ENCODE measurements at regions not wholly inside any gene's neighbourhood (a gene's known extent, or its start where the extent isn't known, plus 50 kb on each side); places are given as distances from the start of the nearest gene placed in this dataset.

DNA sequence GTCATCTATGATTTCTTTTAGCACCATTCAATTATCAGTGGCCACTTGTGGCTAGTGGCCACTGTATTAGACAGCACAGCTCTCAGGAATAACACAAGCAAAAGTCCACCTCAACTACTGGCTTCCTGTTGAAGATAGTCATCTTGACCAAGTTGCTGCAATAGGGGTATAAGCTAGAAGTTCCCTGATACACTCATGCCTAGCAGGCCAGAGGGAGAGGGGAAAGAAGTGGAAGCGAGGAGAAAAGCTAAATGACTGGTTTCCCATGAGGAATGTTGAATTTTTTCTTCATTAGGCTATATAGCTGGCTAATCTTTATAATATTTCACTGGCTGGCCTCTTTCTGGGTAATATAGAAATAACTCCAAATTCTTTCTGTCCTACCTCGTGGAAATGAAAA is 327.5 kb upstream of the MEOX2 start:
- no peak for DNase-seq (ENCODE audit: low read depth, low spot score)

- peak; percentile 26 for DNase-seq (ENCODE audit: low read depth, low spot score)
Measured at GRCh38 chr7:16007911-16008310, 321.4 kb upstream of the MEOX2 start.

GRCh38 chr7:16004702-16005101 is 318.2 kb upstream of the MEOX2 start:
- DNase-seq (ENCODE audit: low read depth, low spot score), result no peak

GRCh38 chr7:16001477-16001876 is 315.0 kb upstream of the MEOX2 start:
- no peak for DNase-seq (ENCODE audit: low read depth, low spot score)

GRCh38 chr7:15998617-15999016 is 312.1 kb upstream of the MEOX2 start:
- DNase-seq (ENCODE audit: low read depth, low spot score), result no peak

GRCh38 chr7:15995027-15995426 is 308.5 kb upstream of the MEOX2 start:
- DNase-seq (ENCODE audit: low read depth, low spot score), result no peak

DNA sequence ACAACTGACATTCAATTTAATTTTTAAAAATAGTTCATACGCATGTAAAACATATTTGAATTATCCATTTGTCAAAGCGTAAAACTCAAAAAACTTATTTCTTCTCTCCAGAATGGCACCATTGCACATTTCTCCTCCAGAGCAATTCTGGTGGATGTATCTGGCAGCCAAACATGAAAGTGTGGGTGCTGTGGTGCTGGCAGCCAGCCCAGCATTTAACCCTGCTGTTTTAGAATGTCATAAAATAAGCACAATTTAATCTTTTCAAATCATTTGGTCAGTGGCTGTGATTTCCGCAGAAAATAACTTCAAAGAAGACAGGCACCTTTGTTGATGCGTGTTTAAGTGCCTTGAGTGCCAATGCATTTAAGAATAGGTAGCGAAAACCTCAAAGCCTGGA is 302.7 kb upstream of the MEOX2 start:
- DNase-seq (ENCODE audit: low read depth, low spot score), result peak; percentile 28

DNA sequence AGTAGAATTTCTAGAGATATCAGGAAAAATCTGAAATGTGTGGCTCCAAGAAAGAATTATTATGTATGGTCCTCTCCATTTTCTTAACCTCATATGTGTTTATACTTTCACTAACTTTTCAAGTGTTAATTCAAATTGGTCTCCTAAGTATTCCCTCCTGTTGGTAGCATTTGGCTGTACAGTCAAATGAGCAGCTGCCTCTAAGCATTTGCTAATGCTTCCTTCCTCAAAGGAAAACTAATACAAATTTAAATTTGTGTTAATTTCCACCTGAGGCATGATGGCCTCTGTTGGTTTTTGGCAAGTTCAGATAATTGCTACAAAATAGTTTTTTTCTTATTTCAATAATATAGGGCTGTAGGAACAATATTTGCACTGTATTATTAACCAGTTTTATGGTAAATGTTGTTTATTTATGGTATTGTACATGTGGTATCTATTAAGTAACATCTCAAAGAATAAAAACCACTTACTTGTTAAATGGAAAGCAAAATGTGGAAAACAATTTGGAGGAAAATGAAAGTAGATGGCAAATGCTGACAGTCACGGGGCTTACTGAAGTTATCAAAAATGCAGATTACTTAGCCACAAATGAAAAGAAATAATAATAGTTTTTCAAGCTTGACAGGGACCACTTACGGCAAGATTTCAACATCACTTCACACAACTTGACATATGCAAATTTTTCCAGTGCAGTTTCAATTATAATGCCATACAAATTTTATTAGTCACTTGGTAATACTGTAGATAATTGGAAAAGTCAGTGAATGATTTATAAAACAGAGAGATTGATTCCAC is 299.3 kb upstream of the MEOX2 start:
- DNase-seq (ENCODE audit: low read depth, low spot score), result no peak

DNA sequence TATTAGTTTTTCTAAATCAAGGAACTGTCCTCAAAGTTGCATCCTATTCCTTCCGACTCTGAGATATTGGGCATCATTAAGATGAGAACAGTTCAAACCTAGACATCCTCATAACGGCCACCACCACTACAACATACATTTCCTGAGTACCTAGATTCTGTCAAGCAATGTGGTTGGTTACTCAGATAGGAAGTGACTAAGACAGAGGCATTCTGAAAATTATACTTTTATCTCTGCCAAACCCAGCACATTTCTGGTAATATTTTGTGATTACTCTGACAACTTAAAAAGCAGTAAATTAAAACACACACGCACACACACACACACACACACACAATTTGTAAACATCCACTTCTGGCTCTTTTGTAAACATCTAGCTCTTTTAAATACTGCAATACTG is 291.2 kb upstream of the MEOX2 start:
- no peak for DNase-seq (ENCODE audit: low read depth, low spot score)

GRCh38 chr7:15972862-15973275 is 286.4 kb upstream of the MEOX2 start:
- DNase-seq (ENCODE audit: low read depth, low spot score), result peak; percentile 39

- no peak for DNase-seq (ENCODE audit: low read depth, low spot score)
Measured at GRCh38 chr7:15967551-15967950, 281.1 kb upstream of the MEOX2 start.

DNA sequence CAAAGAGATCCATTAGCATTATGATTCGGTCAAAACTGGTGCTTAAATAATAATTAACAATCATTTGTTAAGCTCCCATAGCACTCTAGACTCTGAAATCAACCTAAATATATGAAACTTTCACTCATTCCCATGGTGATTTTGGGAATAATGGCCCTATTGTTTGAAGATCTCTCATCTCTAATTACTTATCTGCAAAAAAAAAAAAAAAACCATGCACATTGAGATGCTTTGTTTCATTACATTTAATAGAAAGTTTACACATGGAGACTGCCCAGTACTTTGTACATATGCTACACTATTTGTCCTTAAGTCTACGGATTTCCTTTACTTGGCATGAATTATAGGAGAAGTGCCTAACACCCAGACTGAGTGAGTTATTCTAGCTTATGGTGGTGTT is 280.6 kb upstream of the MEOX2 start:
- no peak for DNase-seq (ENCODE audit: low read depth, low spot score)

DNA sequence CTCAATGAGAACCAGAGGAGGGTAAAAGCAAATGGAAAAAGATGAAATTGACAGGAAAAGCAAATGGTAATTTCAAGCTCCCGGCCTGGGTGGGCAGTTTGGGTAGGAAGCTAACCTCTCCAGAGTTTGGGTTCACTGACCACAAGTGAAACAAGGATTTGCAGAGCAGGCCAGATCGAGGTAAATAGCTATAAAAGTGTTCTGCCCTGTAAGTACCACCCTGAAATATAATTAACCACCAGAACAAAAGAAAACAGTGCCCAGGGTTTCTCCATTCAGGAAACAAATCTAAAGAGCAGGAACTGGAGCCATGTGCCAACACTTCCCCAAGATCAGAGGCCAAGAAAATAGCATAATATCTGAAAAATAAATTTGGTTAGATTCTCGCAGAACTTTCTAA is 276.7 kb upstream of the MEOX2 start:
- no peak for DNase-seq (ENCODE audit: low read depth, low spot score)

GRCh38 chr7:15954671-15955354 is 268.3 kb upstream of the MEOX2 start:
- DNase-seq (ENCODE audit: low read depth, low spot score), result no peak

- DNase-seq (ENCODE audit: low read depth, low spot score), result no peak
Measured at GRCh38 chr7:15950299-15950698, 263.8 kb upstream of the MEOX2 start.

GRCh38 chr7:15947754-15948153 is 261.3 kb upstream of the MEOX2 start:
- no peak for DNase-seq (ENCODE audit: low read depth, low spot score)

DNA sequence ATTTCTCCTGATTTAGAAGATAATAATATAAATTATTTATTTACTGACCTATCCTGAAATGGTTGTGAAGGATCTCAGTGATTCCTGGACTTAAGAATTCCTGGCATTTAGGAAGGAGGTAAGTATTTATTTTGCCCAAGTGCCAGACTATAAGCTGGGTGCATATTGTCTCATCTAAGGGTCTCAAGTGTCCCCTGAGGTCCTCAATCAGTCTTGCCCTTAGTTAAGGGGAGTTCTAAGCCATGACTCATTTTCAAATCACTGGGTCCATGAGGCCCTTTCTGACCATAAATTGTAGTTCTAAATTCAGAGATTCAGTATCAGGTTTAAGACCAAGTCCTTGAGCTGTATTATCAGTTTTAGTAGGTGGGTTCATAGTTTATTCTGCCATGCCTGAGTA is 251.6 kb upstream of the MEOX2 start:
- no peak for DNase-seq (ENCODE audit: low read depth, low spot score)

DNA sequence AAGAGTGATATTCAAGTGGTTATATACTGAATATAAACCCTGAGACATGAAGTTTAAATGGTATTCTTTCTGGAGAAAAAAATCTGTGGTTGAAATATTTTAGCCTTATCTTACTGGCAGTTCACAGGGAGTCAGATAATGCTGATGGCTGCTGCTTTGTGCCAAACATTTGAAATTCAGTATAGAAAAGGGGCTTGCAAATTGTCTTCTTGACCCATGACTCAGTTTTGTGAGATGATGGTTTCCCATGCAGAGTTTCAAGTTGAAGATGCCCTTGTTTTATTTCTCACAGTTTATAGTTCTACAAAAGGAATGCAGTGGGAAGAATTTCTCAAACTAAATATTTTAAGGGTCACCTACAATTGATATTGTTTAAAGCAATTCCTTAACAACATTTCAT is 251.1 kb upstream of the MEOX2 start:
- no peak for DNase-seq (ENCODE audit: low read depth, low spot score)

DNA sequence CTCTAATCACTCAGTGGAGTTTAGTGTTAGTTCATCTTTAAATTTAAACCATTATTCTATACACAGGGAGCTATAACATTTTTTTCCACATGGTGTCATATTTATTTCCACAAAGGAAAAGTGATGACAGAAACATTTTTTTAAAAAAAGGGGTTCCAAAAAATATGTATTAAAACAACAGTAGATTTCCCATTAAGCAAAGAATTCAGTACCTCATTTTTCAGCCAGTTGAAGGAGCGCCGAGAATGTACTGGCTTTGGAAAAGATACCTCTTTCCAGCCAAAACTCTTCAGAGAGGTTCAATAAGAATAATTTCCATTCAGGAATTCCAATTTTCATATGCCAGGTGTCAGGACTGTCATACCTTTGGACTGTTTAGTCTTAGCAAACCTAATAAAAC is 250.5 kb upstream of the MEOX2 start:
- no peak for DNase-seq (ENCODE audit: low read depth, low spot score)

DNA sequence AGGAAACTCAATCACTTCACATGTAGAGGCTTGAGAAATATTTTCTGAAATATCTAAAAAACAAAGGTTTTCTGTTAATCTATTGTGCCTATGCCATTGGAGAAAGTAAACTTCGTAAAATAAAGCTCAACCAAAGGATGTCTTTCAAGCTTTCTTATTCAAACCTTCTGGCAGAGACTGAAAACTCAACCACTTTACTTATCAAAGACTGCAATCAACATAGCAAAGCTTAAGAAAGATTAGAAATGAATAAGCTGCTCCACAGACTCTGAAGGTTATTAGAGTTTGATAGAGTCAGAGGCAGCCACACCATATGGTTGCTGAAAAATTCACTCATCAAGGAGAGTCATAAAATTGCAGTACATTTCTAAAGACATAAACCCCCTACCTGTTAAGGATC is 245.8 kb upstream of the MEOX2 start:
- no peak for DNase-seq (ENCODE audit: low read depth, low spot score)

- no peak for DNase-seq (ENCODE audit: low read depth, low spot score)
Measured at GRCh38 chr7:15929411-15929810, 242.9 kb upstream of the MEOX2 start.

- DNase-seq (ENCODE audit: low read depth, low spot score), result no peak
Measured at GRCh38 chr7:15925608-15926007, 239.1 kb upstream of the MEOX2 start.

- no peak for DNase-seq (ENCODE audit: low read depth, low spot score)
Measured at GRCh38 chr7:15924910-15925309, 238.4 kb upstream of the MEOX2 start.

Data from astrocyte of the hippocampus (primary cell).